ENCODE measurements at regions not wholly inside any gene's neighbourhood (a gene's known extent, or its start where the extent isn't known, plus 50 kb on each side); places are given as distances from the start of the nearest gene placed in this dataset.

- TF ChIP-seq CTCF (IDR thresholded peaks at IDR 0.05; ENCODE audit: low read depth, low read length, missing input control) (no peak), YY1 (IDR thresholded peaks at IDR 0.05) (no peak), MAX (IDR thresholded peaks at IDR 0.05) (no peak), TAF1 (conservative IDR thresholded peaks at IDR 0.05) (no peak), JUND (IDR thresholded peaks at IDR 0.05) (no peak), REST (IDR thresholded peaks at IDR 0.05) (no peak), RAD21 (IDR thresholded peaks at IDR 0.05) (no peak), ATF3 (IDR thresholded peaks at IDR 0.05) (no peak), EGR1 (IDR thresholded peaks at IDR 0.05; ENCODE audit: low read depth in 2 of 2) (no peak), RXRA (IDR thresholded peaks at IDR 0.05) (peak in 1 of 2 donors; percentile 18), GABPA (IDR thresholded peaks at IDR 0.05 in 1 of 2, conservative IDR thresholded peaks at IDR 0.05 in 1 of 2) (no peak), FOXA1 (IDR thresholded peaks at IDR 0.05) (no peak)
These were observed 133.0 kb upstream of the MYT1L start for GRCh38 chr2:2464094-2464493.

Data from liver (tissue), 3 donors.